PC-9 (cell line): ENCODE measurements at regions not wholly inside any gene's neighbourhood (a gene's known extent, or its start where the extent isn't known, plus 50 kb on each side); places are given as distances from the start of the nearest gene placed in this dataset.

Source experiments
- BruUV-seq: library from RNA; stranded (reverse); fragments of 400-500 nt; replicated peaks from 2 replicates; lab custom pipeline; 2021; lab: Mats Ljungman, UMichigan
- CTCF ChIA-PET: fragments of 300-600 bp; sonication (Branson Sonifier 250); formaldehyde crosslinking; loops from one replicate; lab custom pipeline; 2022; ENCODE audit warnings: antibody characterized with exemption; lab: Charles Lee
- POLR2A ChIA-PET: fragments of 300-600 bp; sonication (Branson Sonifier 250); formaldehyde crosslinking; loops from one replicate; lab custom pipeline; 2022; ENCODE audit warnings: antibody characterized with exemption; ENCODE audit not compliant: unreplicated experiment; lab: Charles Lee
- DNase-seq, 2 experiments: peaks; one replicate each; pipeline versions ENCODE4 v3.0.0 to v3.0.0-alpha.2; 2015 to 2022; ENCODE audit warnings: mixed read lengths in 1 of 2
- H2AFZ ChIP-seq: fragments of 200-600 bp; sonication (generic); 2 replicates; pipeline ENCODE4 v1.8.1; 2017; ENCODE audit warnings: antibody characterized with exemption
- H3F3A ChIP-seq: fragments of 200-600 bp; sonication (generic); 2 replicates; pipeline ENCODE4 v1.8.1; 2017; ENCODE audit warnings: antibody characterized with exemption, mild to moderate bottlenecking, low read depth; ENCODE audit not compliant: insufficient read depth
- H3K27ac ChIP-seq: fragments of 200-600 bp; sonication (generic); 2 replicates; pipeline ENCODE4 v1.6.1; 2016; ENCODE audit warnings: mixed run types
- H3K27me3 ChIP-seq: fragments of 200-600 bp; sonication (generic); 2 replicates; pipeline ENCODE4 v1.6.1; 2016; ENCODE audit warnings: low read depth, mixed run types; ENCODE audit not compliant: insufficient read depth
- H3K36me3 ChIP-seq: fragments of 200-600 bp; sonication (generic); 2 replicates; pipeline ENCODE4 v1.6.1; 2016; ENCODE audit warnings: low read depth, mixed run types
- H3K4me1 ChIP-seq: fragments of 200-600 bp; sonication (generic); replicated peaks from 2 replicates; pipeline ENCODE4 v1.6.1; 2016; ENCODE audit warnings: mixed run types; ENCODE audit not compliant: insufficient read depth
- H3K4me2 ChIP-seq: fragments of 200-600 bp; sonication (generic); 2 replicates; pipeline ENCODE4 v1.6.1; 2017; ENCODE audit warnings: mixed run types
- H3K4me3 ChIP-seq: fragments of 200-600 bp; sonication (generic); 2 replicates; pipeline ENCODE4 v1.6.1; 2016; ENCODE audit warnings: mixed run types
- H3K79me2 ChIP-seq: fragments of 200-600 bp; sonication (generic); 2 replicates; pipeline ENCODE4 v1.6.1; 2017; ENCODE audit warnings: low read depth, mixed run types
- H3K9me2 ChIP-seq: fragments of 200-600 bp; sonication (generic); 2 replicates; pipeline ENCODE4 v1.8.1; 2017; ENCODE audit warnings: mild to moderate bottlenecking; ENCODE audit not compliant: insufficient read depth
- H3K9me3 ChIP-seq: fragments of 200-600 bp; sonication (generic); 2 replicates; pipeline ENCODE4 v1.8.1; 2016; ENCODE audit warnings: low read depth; ENCODE audit not compliant: insufficient read depth
- H4K20me1 ChIP-seq: fragments of 200-600 bp; sonication (generic); 2 replicates; pipeline ENCODE4 v1.8.1; 2017; ENCODE audit not compliant: insufficient read depth
- EZH2 ChIP-seq: fragments of 200-600 bp; sonication (generic); IDR thresholded peaks from 2 replicates; pipeline ENCODE4 v1.8.0; 2017; ENCODE audit warnings: antibody characterized with exemption, low read depth
- intact Hi-C: fragments of 100-400 bp; cut with micrococcal nuclease; formaldehyde crosslinking; loops from one replicate; pipeline ENCODE4 v1.10.0; 2022; ENCODE audit not compliant: unreplicated experiment
- TF ChIP-seq, protein P1 (sequence below): fragments of 200-600 bp; sonication (generic); conservative IDR thresholded peaks from 2 replicates; pipeline ENCODE4 v1.6.1; 2017; ENCODE audit warnings: mixed run types, antibody characterized with exemption, mild to moderate bottlenecking, moderate library complexity

DNA sequence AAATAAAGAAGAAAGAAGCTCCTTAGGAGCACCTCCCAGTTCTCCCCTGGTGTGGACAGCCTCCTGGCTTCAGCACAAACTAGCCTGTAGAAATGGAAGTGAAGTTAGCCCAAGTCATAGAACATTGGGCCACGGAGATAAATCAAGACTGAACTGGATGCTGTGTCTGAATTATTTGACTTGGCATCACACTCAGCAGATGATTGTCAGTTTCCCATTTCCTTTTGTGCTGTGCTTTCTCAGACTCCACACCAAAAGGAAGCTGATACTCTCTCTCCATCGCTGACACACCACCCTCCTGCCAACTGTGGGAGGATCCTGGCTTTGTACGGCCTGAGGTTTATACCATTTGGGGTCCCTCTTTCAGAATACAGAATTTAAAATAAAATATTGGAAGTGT, 209.8 kb downstream of the TFAP2A start:
- Histone ChIP-seq H3K4me3 (no peak overlapping the region), H3K27me3 (no peaks in the 10 kb centered on the region), H3K27ac (no peak overlapping the region), H3K36me3 (no peaks in the 10 kb centered on the region), H4K20me1 (no peaks in the 10 kb centered on the region), H3K4me1 (peaks cover 5% of the 10 kb centered on the region), H3K9me2 (no peaks in the 10 kb centered on the region), H2AFZ (no peak overlapping the region), H3K4me2 (no peak overlapping the region), H3K9me3 (no peaks in the 10 kb centered on the region), H3F3A (no peaks in the 10 kb centered on the region), H3K79me2 (no peaks in the 10 kb centered on the region)
- DNase-seq = no peak
- no TSS peak for BruUV-seq
- CTCF ChIA-PET = no interaction called here
- POLR2A ChIA-PET = no interaction called here
- intact Hi-C loops = no loop called here
- TF ChIP-seq, protein P1, sequence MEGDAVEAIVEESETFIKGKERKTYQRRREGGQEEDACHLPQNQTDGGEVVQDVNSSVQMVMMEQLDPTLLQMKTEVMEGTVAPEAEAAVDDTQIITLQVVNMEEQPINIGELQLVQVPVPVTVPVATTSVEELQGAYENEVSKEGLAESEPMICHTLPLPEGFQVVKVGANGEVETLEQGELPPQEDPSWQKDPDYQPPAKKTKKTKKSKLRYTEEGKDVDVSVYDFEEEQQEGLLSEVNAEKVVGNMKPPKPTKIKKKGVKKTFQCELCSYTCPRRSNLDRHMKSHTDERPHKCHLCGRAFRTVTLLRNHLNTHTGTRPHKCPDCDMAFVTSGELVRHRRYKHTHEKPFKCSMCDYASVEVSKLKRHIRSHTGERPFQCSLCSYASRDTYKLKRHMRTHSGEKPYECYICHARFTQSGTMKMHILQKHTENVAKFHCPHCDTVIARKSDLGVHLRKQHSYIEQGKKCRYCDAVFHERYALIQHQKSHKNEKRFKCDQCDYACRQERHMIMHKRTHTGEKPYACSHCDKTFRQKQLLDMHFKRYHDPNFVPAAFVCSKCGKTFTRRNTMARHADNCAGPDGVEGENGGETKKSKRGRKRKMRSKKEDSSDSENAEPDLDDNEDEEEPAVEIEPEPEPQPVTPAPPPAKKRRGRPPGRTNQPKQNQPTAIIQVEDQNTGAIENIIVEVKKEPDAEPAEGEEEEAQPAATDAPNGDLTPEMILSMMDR = no peak
- no peak for TF ChIP-seq EZH2

DNA sequence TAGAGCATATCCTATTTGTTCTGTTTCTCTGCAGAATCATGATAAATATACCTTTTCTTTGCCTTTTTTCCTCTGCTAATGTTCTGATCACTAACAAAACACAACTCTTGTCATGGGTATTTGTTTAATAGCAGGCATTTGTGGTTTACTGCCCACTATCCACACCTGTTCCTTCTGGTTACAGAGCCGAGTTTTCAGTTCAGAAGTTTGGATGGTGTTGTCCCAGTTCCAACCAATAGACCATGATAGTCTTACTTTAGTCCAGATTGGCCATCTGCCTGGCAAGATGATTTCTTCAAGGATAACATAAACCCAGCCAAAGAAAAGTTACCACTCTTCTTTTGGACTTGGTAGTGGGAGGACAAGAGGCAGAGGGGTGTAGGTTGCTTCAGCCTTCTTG, 211.2 kb downstream of the TFAP2A start:
- intact Hi-C loops = no loop called here
- Histone ChIP-seq H3K79me2 (no peaks in the 10 kb centered on the region), H3K36me3 (no peaks in the 10 kb centered on the region), H3K4me2 (no peak overlapping the region), H3K27ac (no peak overlapping the region), H3K4me1 (no peaks in the 10 kb centered on the region), H3K9me2 (no peaks in the 10 kb centered on the region), H3K27me3 (no peaks in the 10 kb centered on the region), H3K9me3 (no peaks in the 10 kb centered on the region), H2AFZ (no peak overlapping the region), H4K20me1 (no peaks in the 10 kb centered on the region), H3F3A (no peaks in the 10 kb centered on the region), H3K4me3 (no peak overlapping the region)
- TF ChIP-seq, protein P1 = no peak
- TF ChIP-seq EZH2 = no peak
- no TSS peak for BruUV-seq
- ChIA-PET POLR2A (no interaction called here), CTCF (no interaction called here)
- DNase-seq = no peak

DNA sequence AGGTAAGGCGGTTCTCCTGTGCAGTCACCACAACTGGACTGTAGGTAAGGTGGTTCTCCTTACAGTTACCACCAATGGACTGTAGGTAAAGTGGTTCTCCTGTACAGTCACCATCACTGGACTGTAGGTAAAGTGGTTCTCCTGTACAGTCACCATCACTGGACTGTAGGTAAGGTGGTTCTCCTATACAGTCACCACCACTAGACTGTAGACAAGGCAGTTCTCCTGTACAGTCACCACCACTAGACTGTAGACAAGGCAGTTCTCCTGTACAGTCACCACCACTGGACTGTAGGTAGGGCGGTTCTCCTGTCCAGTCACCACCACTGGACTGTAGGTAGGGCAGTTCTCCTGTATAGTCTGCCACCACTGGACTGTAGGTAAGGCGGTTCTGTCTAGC, 212.3 kb downstream of the TFAP2A start:
- CTCF ChIA-PET = no interaction called here
- Histone ChIP-seq H3K36me3 (no peaks in the 10 kb centered on the region), H3K79me2 (no peaks in the 10 kb centered on the region), H3K4me1 (no peaks in the 10 kb centered on the region), H3K27me3 (no peaks in the 10 kb centered on the region), H3K9me2 (no peaks in the 10 kb centered on the region), H4K20me1 (no peaks in the 10 kb centered on the region), H3K9me3 (no peaks in the 10 kb centered on the region), H3F3A (no peaks in the 10 kb centered on the region), H2AFZ (no peak overlapping the region), H3K4me3 (no peak overlapping the region), H3K27ac (no peak overlapping the region), H3K4me2 (no peak overlapping the region)
- no TSS peak for BruUV-seq
- intact Hi-C loops = no loop called here
- no peak for DNase-seq
- no peak for TF ChIP-seq EZH2
- TF ChIP-seq, protein P1 = no peak
- POLR2A ChIA-PET = no interaction called here
